NCI-H1105 treated with DMSO at 0.1 percent for 48 hours (cell line): ENCODE measurements at regions not wholly inside any gene's neighbourhood (a gene's known extent, or its start where the extent isn't known, plus 50 kb on each side); places are given as distances from the start of the nearest gene placed in this dataset.
A peak's percentile ranks its signal among the peaks of the same experiment; 100 is the strongest.
"Not testable (repeated sequence)": the region's sequence is repeated elsewhere in the genome, so short reads cannot be mapped to it uniquely, and the experiment has no call there.

ENCODE experiments used
- DNase-seq: peaks from one replicate; lab custom pipeline; 2025; lab: John Stamatoyannopoulos, UW

- no peak for DNase-seq
Observed at GRCh38 chr4:34309383-34309906, 1934.9 kb downstream of the ARAP2 start.

- DNase-seq, result no peak
Observed at GRCh38 chr4:34318773-34319172, 1925.5 kb downstream of the ARAP2 start.

- DNase-seq, result no peak
Observed at GRCh38 chr4:34323549-34324320, 1920.6 kb downstream of the ARAP2 start.

- DNase-seq, result no peak
Observed at GRCh38 chr4:34328939-34329338, 1915.4 kb downstream of the ARAP2 start.

- not testable (repeated sequence) for DNase-seq
Observed at GRCh38 chr4:34335156-34335555, 1909.2 kb downstream of the ARAP2 start.

- not testable (repeated sequence) for DNase-seq
Observed at GRCh38 chr4:34335556-34335955, 1908.8 kb downstream of the ARAP2 start.

GRCh38 chr4:34362654-34363053 lies 1881.7 kb downstream of the ARAP2 start:
- DNase-seq, result no peak

- DNase-seq, result no peak
Observed at GRCh38 chr4:34363842-34364241, 1880.5 kb downstream of the ARAP2 start.

- DNase-seq, result no peak
Observed at GRCh38 chr4:34365946-34366345, 1878.4 kb downstream of the ARAP2 start.

GRCh38 chr4:34371676-34372075 lies 1872.6 kb downstream of the ARAP2 start:
- DNase-seq, result no peak

GRCh38 chr4:34372815-34373214 lies 1871.5 kb downstream of the ARAP2 start:
- DNase-seq, result no peak

- DNase-seq, result no peak
Observed at GRCh38 chr4:34373456-34373855, 1870.9 kb downstream of the ARAP2 start.

- DNase-seq, result no peak
Observed at GRCh38 chr4:34412233-34412632, 1832.1 kb downstream of the ARAP2 start.

- no peak for DNase-seq
Observed at GRCh38 chr4:34412911-34413310, 1831.4 kb downstream of the ARAP2 start.

- DNase-seq, result no peak
Observed at GRCh38 chr4:34417160-34417559, 1827.2 kb downstream of the ARAP2 start.

GRCh38 chr4:34419871-34420270 lies 1824.4 kb downstream of the ARAP2 start:
- DNase-seq, result no peak

GRCh38 chr4:34422472-34423175 lies 1821.7 kb downstream of the ARAP2 start:
- DNase-seq, result peak; percentile 11

- no peak for DNase-seq
Observed at GRCh38 chr4:34432706-34433105, 1811.6 kb downstream of the ARAP2 start.

GRCh38 chr4:34434377-34434776 lies 1809.9 kb downstream of the ARAP2 start:
- DNase-seq, result not testable (repeated sequence)

- no peak for DNase-seq
Observed at GRCh38 chr4:34464196-34464595, 1780.1 kb downstream of the ARAP2 start.

GRCh38 chr4:34466411-34466810 lies 1777.9 kb downstream of the ARAP2 start:
- DNase-seq, result no peak

GRCh38 chr4:34469516-34469915 lies 1774.8 kb downstream of the ARAP2 start:
- DNase-seq, result no peak

- DNase-seq, result no peak
Observed at GRCh38 chr4:34485252-34485651, 1759.1 kb downstream of the ARAP2 start.
